Left renal pelvis (tissue), 4 donors: ENCODE measurements at regions not wholly inside any gene's neighbourhood (a gene's known extent, or its start where the extent isn't known, plus 50 kb on each side); places are given as distances from the start of the nearest gene placed in this dataset.
"Not testable (repeated sequence)": the region's sequence is repeated elsewhere in the genome, so short reads cannot be mapped to it uniquely, and the experiment has no call there.

Experiments
- DNase-seq, 4 donors: peaks; one replicate each; pipeline ENCODE4 v3.0.0-alpha.2; 2013; ENCODE audit warnings: low read depth in 4 of 4, low spot score in 3 of 4

- DNase-seq: not testable (repeated sequence)
These were observed 137.3 kb downstream of the MED10 start for GRCh38 chr5:6241056-6241455.

GRCh38 chr5:6236858-6237481 is 141.4 kb downstream of the MED10 start:
- DNase-seq: no peak

- DNase-seq: no peak
These were observed 142.1 kb downstream of the MED10 start for GRCh38 chr5:6236170-6236793.

GRCh38 chr5:6235726-6236125 is 142.6 kb downstream of the MED10 start:
- no peak for DNase-seq

GRCh38 chr5:6228257-6229250 is 149.8 kb downstream of the MED10 start:
- DNase-seq: no peak

- DNase-seq: no peak
These were observed 153.2 kb downstream of the MED10 start for GRCh38 chr5:6225121-6225607.

GRCh38 chr5:6224406-6224805 is 153.9 kb downstream of the MED10 start:
- DNase-seq: no peak

GRCh38 chr5:6222899-6223298 is 155.4 kb downstream of the MED10 start:
- no peak for DNase-seq

- no peak for DNase-seq
These were observed 156.2 kb downstream of the MED10 start for GRCh38 chr5:6222121-6222520.

GRCh38 chr5:6221141-6221626 is 157.2 kb downstream of the MED10 start:
- no peak for DNase-seq

- no peak for DNase-seq
These were observed 157.8 kb downstream of the MED10 start for GRCh38 chr5:6220346-6221088.

GRCh38 chr5:6218517-6218916 is 159.8 kb downstream of the MED10 start:
- DNase-seq: no peak

- no peak for DNase-seq
These were observed 160.2 kb downstream of the MED10 start for GRCh38 chr5:6218116-6218515.

- DNase-seq: no peak
These were observed 161.8 kb downstream of the MED10 start for GRCh38 chr5:6216471-6217075.

- no peak for DNase-seq
These were observed 162.5 kb downstream of the MED10 start for GRCh38 chr5:6215891-6216290.

GRCh38 chr5:6212244-6212643 is 166.1 kb downstream of the MED10 start:
- no peak for DNase-seq

- DNase-seq: no peak
These were observed 171.8 kb downstream of the MED10 start for GRCh38 chr5:6206501-6206900.

GRCh38 chr5:6202968-6203365 is 175.4 kb downstream of the MED10 start:
- DNase-seq: no peak

GRCh38 chr5:6202149-6202967 is 176.0 kb downstream of the MED10 start:
- DNase-seq: no peak
